Frontal cortex (tissue), 3 donors: ENCODE measurements at regions not wholly inside any gene's neighbourhood (a gene's known extent, or its start where the extent isn't known, plus 50 kb on each side); places are given as distances from the start of the nearest gene placed in this dataset.

Source experiments
- DNase-seq, 2 donors: peaks; one replicate each; pipeline ENCODE4 v3.0.0; 2012; ENCODE audit warnings: low spot score in 2 of 2
- FAIRE-seq: peaks from 2 replicates; lab custom pipeline; 2012; peaks lifted over from hg19 to GRCh38; lab: Jason Lieb, UNC
- donor health status: control.
- donor health status: control.
- donor health status: control.

- FAIRE-seq = no peak
- no peak for DNase-seq
Measured at GRCh38 chr16:8380311-8380710, 210.0 kb downstream of the TMEM114 start.

- FAIRE-seq (no peak), DNase-seq (no peak)
Measured at GRCh38 chr16:8377864-8378263, 212.4 kb downstream of the TMEM114 start.

- DNase-seq (no peak), FAIRE-seq (no peak)
Measured at GRCh38 chr16:8376858-8377257, 213.5 kb downstream of the TMEM114 start.

DNA sequence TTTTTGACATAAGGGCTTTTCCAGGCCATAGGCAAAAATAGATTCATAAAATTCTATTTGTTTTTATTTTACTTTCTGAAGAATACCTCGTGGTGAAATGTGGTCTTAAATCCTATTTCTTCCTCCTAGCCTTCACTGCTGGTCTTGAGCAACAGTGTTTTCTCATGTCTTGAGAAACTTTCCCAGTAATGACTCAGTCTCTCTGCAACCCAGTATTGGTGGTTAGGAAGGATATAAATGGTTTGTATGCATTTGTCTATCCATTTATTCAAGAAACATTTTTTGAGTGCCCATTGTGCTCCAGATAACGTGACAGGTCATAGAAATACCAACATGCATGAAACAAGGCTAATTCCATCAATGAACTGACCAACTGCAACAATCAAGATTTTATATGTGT lies 213.9 kb downstream of the TMEM114 start:
- no peak for FAIRE-seq
- DNase-seq = no peak

- DNase-seq (no peak), FAIRE-seq (no peak)
Measured at GRCh38 chr16:8375232-8375587, 215.1 kb downstream of the TMEM114 start.

- DNase-seq = no peak
- no peak for FAIRE-seq
Measured at GRCh38 chr16:8374586-8375231, 215.6 kb downstream of the TMEM114 start.

GRCh38 chr16:8373676-8374431 lies 216.5 kb downstream of the TMEM114 start:
- no peak for DNase-seq
- FAIRE-seq = no peak

GRCh38 chr16:8372141-8372540 lies 218.2 kb downstream of the TMEM114 start:
- no peak for FAIRE-seq
- DNase-seq = no peak

- DNase-seq (no peak), FAIRE-seq (no peak)
Measured at GRCh38 chr16:8370374-8371270, 219.7 kb downstream of the TMEM114 start.

GRCh38 chr16:8358937-8359336 lies 231.4 kb downstream of the TMEM114 start:
- FAIRE-seq = no peak
- DNase-seq = no peak

DNA sequence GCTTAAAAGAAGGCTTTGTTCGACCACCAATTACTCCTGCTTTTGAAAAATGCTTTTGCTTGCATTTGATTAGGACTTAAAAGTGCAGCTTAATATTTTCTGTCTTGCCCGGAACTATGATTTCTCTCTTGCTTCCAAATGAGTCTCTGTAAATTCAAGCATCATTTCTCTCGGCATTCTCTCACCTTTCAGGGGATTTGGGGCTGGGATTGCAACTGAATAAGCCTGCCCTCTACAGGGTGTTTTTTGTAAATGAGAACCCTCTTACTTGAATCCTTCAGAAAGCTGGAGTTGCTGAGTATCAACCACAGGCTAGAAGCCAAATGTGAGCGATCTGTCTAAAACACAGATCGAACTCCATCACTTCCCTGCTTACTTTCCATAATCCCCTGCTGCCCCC lies 234.6 kb downstream of the TMEM114 start:
- FAIRE-seq = no peak
- DNase-seq = peak in 1 of 2 donors; percentile 20

GRCh38 chr16:8346294-8346693 lies 244.0 kb downstream of the TMEM114 start:
- FAIRE-seq (no peak), DNase-seq (no peak)

- no peak for FAIRE-seq
- no peak for DNase-seq
Measured at GRCh38 chr16:8342276-8342675, 248.0 kb downstream of the TMEM114 start.

DNA sequence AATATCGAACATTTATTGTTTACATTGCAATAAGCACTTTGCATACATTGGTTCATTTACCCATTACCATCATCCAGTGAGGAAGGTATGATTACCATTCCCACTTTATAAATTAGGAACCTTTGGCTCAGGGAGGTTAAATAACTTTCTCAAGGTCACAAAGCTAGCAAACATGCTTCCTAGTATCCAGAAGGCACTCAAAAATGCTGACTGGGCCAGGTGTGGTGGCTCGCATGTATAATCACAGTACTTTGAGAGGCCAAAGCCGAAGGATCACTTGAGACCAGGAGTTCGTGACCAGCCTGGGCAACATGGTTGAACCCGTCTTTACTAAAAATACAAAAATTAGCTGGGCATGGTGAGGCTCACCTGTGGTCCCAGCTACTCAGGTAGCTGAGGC lies 259.6 kb downstream of the TMEM114 start:
- no peak for FAIRE-seq

GRCh38 chr16:8326232-8326631 lies 264.1 kb downstream of the TMEM114 start:
- no peak for FAIRE-seq
- DNase-seq = no peak

More for the DNA sequence above, 259.6 kb downstream of the TMEM114 start:
- DNase-seq = no peak

GRCh38 chr16:8323153-8323552 lies 267.2 kb downstream of the TMEM114 start:
- FAIRE-seq = no peak
- DNase-seq = no peak

DNA sequence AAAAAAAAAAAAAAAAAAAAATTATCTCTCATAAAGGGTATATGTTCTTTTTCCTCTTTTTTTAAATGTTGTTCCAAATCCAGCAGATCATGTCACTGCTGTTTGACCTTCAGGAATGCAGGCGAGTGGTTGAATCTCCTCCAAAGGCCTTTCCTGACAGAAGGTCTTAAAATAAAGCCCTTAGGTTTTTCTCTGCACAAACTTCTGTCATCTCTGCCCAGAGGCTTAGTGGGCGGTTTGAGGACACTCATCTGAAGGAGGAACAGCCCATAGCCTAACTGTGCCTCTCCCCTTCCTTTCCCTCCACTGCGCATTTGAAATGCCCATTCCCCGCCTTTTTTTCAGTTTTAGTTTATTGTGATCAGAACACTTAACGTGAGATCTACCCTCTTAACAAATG lies 270.2 kb downstream of the TMEM114 start:
- DNase-seq (no peak), FAIRE-seq (no peak)

- FAIRE-seq (no peak), DNase-seq (no peak)
Measured at GRCh38 chr16:8310816-8311215, 279.5 kb downstream of the TMEM114 start.

GRCh38 chr16:8310323-8310722 lies 280.0 kb downstream of the TMEM114 start:
- FAIRE-seq = no peak
- DNase-seq = no peak

DNA sequence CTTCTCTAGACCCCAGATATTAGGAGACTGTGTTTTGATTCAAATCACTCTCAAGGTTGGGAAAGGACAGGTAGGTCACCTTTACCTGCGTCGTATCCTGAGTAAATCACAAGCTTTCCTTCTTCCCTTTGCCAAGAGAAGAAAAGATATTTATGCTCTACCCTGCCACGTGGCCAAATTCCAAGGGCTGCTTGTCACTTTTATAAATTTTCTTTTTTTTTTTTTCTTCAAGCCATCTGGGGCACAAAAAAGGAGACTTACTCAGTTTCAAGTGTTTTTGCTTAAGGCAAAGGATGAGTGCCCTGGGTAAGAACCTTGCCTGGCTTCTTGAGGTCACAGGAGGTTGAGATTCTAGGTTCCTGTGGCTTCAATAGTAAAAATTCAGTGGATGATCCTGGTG lies 285.1 kb downstream of the TMEM114 start:
- no peak for DNase-seq
- FAIRE-seq = no peak

GRCh38 chr16:8299635-8300034 lies 290.7 kb downstream of the TMEM114 start:
- no peak for DNase-seq
- FAIRE-seq = no peak
